ENCODE measurements at regions not wholly inside any gene's neighbourhood (a gene's known extent, or its start where the extent isn't known, plus 50 kb on each side); places are given as distances from the start of the nearest gene placed in this dataset.

GRCh38 chr18:78561757-78562510 lies 417.7 kb upstream of the SALL3 start:
- peak; percentile 6 for DNase-seq

GRCh38 chr18:78562531-78562961 lies 417.1 kb upstream of the SALL3 start:
- DNase-seq = no peak

- DNase-seq = no peak
These were observed 416.5 kb upstream of the SALL3 start for GRCh38 chr18:78563110-78563509.

- DNase-seq = no peak
These were observed 415.6 kb upstream of the SALL3 start for GRCh38 chr18:78564030-78564429.

- no peak for DNase-seq
These were observed 415.1 kb upstream of the SALL3 start for GRCh38 chr18:78564518-78564917.

- no peak for DNase-seq
These were observed 414.4 kb upstream of the SALL3 start for GRCh38 chr18:78565240-78565639.

- DNase-seq = no peak
These were observed 413.6 kb upstream of the SALL3 start for GRCh38 chr18:78566065-78566464.

GRCh38 chr18:78566720-78567119 lies 412.9 kb upstream of the SALL3 start:
- DNase-seq = no peak

- DNase-seq = no peak
These were observed 408.4 kb upstream of the SALL3 start for GRCh38 chr18:78571063-78571785.

GRCh38 chr18:78571831-78572347 lies 407.7 kb upstream of the SALL3 start:
- DNase-seq = no peak

- DNase-seq = no peak
These were observed 405.8 kb upstream of the SALL3 start for GRCh38 chr18:78573773-78574172.

GRCh38 chr18:78576967-78577366 lies 402.7 kb upstream of the SALL3 start:
- no peak for DNase-seq

- DNase-seq = no peak
These were observed 400.2 kb upstream of the SALL3 start for GRCh38 chr18:78579449-78579848.

GRCh38 chr18:78579854-78580577 lies 399.6 kb upstream of the SALL3 start:
- no peak for DNase-seq

GRCh38 chr18:78580835-78581339 lies 398.7 kb upstream of the SALL3 start:
- no peak for DNase-seq

- DNase-seq = no peak
These were observed 397.4 kb upstream of the SALL3 start for GRCh38 chr18:78582181-78582709.

GRCh38 chr18:78582898-78583738 lies 396.5 kb upstream of the SALL3 start:
- no peak for DNase-seq

- no peak for DNase-seq
These were observed 395.7 kb upstream of the SALL3 start for GRCh38 chr18:78583739-78584458.

GRCh38 chr18:78584459-78585022 lies 395.1 kb upstream of the SALL3 start:
- DNase-seq = no peak

- no peak for DNase-seq
These were observed 393.0 kb upstream of the SALL3 start for GRCh38 chr18:78586586-78586985.

GRCh38 chr18:78587096-78587495 lies 392.5 kb upstream of the SALL3 start:
- DNase-seq = no peak
